HS-5 (cell line): ENCODE measurements at regions not wholly inside any gene's neighbourhood (a gene's known extent, or its start where the extent isn't known, plus 50 kb on each side); places are given as distances from the start of the nearest gene placed in this dataset.

Experiments used
- DNase-seq: peaks from one replicate; pipeline ENCODE4 v3.0.0-alpha.2; 2012; ENCODE audit warnings: low read depth

DNA sequence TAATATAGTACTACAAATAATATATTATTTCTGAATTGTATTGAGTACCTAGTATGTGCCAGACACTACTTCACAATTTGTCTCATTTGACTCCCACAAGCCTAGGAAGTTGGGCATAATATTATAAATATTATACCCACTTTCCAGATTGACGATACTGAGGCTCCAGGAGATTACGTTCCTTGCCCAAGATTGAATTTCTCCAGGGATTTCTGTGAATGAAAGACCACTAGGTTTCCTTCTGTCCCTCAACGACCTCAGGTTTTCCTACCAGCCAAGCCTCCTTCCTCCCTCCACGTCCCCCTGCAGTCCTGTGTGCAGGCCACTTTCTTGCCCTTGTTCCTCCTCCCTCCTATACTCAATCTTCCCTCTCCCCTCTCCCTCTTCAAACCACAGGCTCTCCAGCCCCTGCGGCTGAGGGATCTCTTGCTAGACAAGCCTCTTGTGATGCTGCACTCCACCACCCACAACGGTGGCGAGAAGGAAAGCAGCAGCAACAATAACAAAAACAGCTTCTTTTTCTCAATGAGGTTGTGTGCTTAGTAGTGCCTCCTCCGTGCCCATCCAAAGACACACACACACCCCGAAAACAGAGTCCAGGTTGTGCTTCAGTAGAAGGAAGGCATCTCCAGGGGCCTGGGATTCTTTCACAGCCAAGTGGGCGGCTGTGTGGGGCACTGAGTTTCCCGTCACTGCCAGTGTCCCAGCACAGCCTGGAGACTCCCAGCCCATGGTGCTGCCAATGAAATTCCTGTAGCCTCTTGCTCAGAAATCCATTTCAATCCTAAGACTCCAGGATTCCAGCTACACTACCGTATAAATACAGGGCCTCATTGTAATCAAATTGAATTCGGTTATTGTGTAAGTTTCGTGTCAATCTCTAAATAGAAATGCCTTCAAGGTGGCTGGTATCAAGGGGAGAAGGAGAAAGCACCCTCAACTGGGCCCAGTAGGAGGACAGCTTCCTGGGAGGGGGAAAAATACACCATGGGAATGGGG lies 94.4 kb downstream of the NCR2 start:
- DNase-seq: no peak

DNA sequence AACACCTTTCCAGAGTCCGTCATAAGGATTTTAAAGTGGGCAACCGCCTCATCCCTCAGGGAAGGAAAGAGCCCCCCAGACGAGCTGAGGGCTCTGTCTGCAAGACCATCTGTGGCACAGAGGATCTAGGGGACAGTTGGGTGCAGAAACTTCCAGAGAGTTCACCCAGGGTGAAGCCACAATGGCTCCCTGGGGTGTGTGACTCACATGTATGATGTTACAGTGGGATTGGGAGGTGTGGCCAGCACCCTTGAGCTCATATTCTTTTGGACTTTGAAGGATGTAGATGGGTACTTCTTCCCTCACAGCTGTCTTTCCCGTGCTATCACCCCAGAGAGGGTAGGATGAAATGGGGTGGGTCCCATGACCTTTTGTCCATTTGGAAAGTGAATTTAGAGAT lies 95.5 kb downstream of the NCR2 start:
- DNase-seq: peak; percentile 40

DNA sequence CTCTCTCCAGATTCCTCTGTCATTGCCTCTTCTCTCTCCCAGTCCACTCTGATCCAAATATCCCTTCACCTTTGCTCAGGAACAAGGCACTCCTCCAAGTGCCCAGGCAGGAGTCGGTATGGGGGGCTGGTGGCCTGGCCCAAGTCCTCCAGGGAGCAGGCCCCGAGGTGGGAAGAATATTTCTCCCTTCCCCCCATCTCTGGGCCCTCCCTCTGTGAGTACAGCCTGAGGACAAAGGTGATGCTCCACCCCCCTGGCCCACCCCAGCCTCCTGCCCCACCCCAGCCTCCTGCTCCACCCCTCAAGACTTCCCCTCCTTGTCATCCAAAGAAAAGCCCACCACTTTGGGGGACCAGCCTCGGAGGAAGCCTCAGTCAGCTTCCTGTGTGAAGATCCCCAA lies 96.9 kb downstream of the NCR2 start:
- DNase-seq: no peak

DNA sequence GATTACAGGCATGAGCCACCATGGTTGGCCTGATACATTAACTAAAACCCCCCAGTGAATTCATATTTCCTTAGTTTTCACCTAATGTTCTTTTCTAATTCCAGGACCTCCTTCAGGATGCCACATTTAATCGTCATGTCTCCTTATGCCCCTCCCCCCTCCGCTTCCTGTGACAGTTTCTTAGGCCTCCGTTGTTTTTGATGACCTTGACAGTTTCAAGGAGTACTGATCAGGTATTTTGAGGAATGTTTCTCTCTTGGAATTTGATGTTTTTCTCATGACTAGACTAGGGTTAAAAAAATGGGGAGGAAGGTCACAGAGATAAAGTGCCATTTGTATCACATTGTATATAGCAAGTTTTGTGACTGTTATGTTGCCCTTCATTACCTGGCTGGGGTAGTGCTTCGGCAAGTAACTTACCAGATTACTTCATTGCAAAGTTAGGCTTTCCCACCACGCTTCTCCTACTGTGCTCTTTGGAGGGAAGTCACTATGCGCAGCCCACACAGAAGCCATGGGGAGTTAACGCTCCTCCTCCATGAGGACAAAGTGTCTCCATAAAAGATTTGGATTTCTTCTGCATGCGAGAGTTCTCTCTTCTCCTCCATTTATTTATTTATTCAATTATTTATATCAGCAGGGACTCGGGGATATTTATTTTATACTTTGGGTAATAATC lies 99.5 kb downstream of the NCR2 start:
- no peak for DNase-seq

DNA sequence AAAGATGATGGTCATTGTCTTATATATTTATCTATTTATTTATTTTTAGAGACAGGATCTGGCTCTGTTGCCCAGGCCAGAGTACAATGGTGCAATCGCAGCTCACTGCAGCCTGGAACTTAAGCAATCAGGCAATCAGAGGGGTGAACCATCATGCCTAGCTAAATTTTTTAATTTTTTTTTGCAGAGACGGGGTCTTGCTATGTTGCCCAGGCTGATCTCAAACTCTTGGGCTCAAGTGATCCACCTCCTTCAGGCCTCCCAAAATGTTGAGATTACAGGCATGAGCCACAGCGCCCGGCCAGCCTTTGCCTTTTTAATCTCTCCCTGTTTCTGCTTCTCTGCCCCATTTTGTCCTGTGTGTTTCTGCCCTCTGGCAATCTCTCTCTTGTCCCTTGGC lies 102.2 kb downstream of the NCR2 start:
- no peak for DNase-seq

DNA sequence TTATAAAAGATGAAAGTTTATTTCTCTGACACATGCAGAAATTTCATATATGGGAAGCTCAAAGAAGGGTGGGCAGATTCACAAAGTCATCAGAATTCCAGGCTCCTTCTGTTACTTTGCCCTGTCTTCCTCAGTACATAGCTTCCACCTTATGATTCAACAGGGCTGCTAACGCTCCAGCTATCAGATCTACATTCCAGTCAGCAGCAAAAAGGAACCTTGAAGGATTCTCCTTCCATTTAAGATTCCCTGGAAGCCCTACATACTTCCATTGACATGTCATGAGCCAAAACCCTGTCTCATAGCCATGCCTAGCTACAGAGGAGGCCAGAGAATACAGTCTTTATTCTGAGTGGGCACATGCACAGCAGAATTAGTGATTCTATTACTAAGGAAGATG lies 103.3 kb downstream of the NCR2 start:
- DNase-seq: no peak

DNA sequence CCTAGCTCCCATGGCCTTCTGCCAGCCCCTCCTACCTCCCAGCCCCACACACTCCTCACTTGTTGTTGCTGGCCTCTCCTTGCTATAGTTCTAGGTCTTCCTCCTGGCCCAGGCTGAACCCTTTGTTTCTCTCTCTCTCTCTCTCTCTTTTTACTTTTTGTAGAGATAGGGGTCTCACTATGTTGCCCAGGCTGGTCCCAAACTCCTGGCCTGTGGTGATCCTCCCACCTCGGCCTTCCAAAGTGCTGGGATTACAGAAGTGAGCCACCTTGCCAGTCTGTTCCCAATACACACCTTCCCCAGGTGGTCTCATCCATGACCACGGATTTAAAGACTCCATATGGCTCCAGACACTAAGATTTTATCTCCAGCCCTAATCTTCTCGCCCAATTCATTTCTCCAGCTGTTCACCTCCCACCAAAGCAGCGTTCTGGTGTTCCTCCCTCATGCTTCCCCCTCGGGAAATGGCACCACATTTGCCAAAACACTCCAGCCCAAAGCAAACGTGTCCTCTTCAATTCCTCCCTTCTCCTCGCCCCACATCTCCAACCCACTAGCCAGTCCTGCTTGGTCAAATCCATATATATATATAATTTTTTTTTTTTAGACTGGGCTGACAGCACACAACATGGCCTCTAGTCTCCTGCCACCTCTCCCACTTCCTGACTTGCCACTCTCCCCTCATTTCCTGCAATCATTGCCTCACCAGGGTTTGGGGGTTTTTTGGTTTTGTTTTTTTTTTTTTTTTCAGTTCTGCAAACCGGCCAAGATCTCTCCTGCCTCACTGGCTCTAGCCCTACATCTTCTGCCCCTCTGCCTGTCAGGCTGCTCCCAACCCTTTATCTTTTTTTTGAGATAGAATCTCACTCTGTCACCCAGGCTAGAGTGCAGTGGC lies 104.4 kb downstream of the NCR2 start:
- DNase-seq: no peak

DNA sequence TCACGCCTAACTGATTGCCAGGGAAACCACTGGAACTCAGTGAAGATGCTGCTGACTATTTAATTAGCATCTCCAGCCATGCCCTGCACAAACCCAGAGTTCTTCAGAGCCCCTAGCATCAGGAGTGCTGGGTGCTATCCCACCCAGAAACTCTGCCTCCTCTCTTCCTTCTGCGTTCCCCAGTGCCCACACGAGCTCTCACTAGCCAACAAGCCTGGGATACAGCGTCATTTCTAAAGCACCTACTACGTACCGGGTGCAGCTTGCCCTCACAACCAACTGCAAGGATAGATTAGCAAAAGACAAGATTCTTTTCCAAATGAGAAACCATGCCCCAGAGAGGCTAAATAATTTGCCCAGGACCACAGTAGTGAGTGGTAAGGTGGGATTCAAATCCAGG lies 105.2 kb upstream of the FOXP4 start:
- DNase-seq: no peak

DNA sequence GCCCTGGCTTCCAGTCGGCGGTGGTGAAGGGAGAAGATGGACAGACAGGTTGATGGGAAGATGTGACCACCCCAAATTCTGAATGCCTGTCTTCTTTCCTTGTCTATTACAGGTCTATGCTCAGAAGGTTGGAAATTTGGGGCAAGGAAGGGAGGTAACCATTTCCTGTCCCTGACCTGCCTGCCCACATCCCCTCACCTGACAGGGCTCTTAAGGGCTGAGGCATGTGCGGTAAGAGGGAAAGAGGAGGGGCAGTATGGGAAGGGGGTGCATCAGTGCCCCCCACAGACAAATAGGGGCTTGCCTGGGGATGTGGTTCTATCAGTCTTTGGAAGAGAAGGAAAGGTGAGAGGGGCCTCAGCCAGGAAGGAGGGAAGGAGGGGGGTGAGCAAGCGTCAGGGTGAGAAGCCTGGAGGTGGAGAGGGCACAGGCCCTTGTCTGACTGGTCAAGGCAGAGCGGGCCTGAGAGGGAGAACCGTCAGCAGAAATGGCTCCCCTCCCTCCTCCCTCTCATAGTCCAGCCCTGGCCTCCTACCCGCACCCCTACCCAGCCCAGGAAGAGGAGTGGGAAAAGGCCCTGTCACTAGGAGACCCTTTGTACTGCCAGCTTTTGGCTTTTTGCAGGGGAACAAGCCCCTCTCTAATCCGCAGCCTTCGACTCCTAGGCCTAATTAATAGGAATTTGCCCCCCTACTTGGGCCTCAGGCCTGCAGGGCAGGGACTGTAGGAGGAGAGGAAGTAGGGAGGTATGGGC lies 104.4 kb upstream of the FOXP4 start:
- no peak for DNase-seq

DNA sequence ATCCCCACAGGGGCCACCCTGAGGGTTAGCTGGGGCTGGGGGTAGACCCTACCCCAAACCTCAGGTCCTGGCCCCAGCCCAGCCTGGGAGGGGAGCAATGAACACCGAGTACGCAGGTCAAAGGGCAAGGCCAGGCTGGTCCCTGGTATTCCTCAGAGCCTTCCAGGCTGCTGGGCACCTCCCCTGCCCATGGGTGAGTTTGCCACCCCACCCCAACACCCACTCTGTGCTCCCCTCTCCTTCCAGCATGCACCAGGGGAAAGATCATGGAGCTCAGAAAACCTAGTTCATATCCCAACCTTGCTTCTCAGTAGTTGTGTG lies 103.9 kb upstream of the FOXP4 start:
- DNase-seq: no peak

DNA sequence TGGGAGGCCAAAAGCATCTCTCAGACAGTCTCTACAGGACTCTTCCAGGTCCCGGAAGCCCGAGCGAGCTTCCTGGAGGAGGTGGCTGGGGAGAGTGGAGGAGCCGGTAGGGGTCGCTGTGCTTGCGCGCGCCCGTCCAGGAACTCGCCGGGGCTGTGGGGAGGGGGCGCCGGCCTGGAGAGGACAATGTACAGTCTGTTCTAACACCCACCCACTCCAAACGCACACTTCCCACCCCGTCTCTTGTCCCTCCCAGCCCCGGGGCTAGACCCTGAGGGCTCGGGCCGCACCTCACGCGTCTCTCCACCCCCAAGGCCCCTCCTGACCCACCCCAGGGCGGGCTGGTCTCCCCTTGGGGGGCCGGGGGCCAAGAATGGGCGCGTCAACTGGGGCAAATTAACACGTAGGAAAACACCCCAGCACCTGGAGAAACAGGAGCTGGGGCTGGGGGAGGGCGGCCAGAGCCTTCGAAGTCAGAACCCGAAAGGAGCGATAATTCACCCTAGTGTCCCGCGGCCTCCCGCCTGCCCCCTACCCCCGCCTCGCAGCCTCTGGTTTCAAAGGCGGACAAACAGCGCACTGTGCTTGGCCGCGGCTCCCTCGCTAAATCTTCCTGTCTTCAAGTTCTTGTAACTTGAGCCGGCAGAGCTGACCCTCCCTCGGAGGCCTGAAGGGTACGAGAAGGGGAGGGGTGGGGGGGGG lies 103.2 kb upstream of the FOXP4 start:
- no peak for DNase-seq

DNA sequence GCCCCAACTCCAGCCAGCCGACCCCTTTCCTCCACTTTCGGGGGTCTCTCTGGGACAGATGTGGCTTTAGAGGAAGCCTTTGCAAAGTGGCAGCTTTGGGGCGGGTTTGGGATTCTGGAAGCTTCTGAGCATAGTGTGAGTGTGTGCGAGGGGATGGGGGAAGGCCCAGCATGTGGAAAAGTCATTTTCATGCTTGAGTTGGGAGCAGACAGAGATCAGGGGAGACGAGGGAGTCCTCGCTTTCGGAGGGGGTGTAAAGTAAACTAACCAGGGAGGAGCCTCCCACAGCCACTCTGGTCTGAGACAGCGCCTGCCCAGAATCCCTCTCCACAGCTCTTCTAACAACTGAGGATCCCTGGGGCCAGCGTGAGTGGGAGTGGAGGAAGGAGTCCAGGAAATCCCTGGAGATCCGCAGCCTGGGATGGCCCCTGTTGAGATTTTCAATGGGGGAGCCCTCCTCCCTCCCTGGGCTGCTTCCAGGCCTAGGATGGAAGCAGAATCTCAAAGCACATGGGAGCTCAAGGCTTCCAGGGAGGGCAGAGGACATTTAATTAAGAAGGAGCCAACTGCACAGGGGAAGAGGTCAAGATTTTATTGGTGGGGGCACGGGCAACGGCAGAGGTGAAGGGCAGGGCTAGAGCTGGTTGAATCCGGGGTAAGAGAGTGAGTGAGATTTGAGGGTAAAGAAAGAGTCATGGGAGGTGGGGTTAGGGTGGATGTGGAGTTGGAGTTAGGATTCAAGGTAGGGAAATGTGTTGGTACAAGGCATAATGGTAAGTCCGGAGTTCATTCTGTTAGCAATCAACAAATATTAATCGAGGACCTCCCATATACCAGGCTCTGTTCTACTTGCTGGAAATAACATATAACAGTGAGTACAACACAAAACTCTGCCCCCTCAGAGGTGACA lies 102.3 kb upstream of the FOXP4 start:
- DNase-seq: no peak

DNA sequence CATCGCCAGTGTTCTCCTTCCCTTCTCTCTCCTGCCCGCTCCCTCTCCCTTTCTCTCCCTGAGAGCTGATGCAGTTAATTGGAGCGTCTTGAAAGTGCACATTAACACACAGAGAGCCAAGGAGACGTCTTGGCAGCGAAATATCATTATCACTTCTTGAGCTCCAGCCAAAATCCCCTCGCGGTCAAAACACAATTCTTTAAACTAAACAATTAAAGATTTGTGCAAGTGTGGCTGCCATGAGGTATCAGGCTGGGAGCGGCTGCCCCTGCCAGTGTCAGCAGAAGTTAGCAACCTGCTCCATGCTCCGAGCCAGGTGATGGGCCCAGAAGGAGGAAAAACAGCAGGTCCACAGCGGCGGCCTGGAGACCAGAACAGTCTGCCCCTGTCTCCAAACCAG lies 100.9 kb upstream of the FOXP4 start:
- no peak for DNase-seq

DNA sequence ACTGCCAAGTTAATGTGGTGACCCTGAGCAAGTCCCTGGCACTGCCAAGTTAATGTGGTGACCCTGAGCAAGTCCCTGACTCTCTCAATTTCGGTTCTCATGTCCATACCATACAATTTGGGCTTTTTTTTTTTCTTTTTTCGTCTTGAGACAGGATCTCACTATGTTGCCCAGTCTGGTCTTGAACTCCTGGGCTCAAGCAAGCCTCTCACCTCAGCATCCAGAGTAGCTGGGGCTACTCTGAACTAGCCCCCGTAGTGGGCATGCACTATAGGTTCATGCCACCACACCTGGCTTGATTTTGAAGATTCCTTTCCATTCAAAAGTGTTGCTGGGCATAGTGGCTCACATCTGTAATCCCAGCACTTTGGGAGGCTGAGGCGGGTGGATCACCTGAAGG lies 100.0 kb upstream of the FOXP4 start:
- no peak for DNase-seq

DNA sequence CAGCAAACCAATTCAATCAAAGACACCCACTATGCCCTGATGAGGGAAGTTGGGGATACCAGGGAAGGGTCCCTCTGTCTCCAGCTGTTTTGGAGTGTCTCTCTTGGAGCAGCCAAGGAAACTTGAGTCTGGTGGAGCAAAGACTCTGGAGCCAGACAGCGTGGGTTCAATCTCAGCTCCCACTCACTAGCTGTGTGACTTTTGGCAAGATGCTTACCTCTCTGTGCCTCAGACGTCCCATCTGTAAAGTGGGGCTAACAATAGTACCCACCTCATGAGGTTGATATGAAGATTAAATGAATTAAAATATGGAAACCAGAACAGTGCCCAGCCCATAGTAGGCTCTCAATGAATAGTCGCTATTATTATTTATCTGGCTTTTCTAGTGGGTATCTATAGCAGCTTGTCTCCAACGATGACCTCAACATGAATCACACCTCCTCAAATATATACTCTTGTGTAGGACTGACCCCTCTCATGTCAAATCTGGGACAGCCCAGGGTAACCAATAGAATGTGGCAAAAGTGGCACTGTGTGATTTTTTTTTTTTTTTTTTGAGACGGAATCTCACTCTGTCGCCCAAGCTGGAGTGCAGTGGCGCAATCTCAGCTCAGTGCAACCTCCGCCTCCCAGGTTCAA lies 99.2 kb upstream of the FOXP4 start:
- no peak for DNase-seq

DNA sequence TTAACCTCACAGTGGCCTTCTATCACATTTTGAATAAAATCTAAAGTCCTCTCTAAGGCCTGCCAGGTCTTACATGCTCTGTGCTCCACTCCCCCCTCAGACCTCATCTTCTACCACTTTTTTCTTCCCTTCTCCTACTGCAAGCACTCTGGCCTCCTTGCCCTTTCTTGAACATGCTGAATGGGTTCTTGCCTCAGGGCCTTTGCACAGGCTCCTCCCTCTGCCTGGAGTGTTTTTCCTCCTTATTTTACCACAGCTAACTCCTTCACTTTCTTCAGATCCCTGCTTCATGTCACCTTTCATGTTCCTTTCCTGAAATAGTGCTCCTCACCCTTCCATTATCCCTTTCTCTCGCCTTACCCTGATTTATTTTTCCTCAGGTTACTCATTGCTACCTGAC lies 97.9 kb upstream of the FOXP4 start:
- DNase-seq: no peak

DNA sequence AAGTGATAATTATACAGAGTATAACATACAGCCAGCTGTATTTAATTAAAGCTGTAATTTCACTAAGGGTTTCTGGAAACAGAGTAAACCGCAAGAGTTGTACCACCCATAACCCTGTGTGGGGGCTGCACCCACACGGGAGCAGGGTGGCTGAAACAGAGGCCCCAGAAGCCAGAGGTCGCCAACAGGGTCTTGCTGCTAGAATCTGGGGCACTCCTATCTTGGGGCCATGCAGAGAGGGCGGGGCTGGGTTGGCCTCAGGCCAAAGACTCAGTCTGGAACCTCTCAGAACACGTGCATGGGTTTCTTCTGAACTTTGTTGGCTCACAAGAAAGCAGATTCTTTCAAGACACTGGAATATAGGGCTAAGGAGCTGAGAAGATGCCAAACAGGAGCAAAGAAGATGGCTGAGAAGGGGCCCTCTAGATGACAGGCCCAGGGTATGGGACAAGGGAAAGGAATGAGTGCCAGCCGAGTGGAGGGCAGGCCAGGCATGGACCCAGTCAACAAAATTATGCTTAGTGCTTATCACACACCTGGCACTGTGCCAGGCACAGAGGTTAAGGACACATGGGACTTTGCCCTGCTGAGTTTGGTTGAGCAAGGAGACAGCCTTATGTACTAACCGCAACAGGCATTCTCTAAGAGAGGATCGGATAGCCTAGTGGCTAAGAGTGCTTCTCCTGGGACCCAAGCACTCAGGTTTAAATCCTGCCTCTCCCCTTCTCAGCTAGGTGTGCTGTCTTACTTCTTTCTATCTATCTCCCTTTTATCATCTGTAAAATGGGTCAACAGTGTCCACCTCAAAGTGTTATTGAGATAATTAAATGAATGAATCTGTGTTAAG lies 96.6 kb upstream of the FOXP4 start:
- DNase-seq: no peak

DNA sequence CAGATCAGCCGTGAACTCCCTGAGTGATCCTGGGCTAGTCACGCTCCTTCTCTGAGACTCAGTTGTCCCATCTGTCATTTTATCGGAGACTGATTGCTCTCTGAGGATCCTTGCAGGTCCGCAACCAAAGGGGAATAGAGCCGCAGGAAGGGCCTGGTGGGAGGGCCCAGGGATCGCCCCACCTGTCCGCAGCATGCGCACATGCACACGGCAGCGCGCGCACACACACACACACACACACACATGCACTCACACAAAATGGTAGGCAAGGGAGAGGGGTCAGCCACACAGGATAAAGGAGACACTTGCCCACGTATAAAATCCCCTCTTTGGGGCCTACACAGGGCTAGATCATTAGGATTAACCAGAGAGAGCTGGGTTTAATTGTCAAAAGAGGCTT lies 95.6 kb upstream of the FOXP4 start:
- DNase-seq: no peak

DNA sequence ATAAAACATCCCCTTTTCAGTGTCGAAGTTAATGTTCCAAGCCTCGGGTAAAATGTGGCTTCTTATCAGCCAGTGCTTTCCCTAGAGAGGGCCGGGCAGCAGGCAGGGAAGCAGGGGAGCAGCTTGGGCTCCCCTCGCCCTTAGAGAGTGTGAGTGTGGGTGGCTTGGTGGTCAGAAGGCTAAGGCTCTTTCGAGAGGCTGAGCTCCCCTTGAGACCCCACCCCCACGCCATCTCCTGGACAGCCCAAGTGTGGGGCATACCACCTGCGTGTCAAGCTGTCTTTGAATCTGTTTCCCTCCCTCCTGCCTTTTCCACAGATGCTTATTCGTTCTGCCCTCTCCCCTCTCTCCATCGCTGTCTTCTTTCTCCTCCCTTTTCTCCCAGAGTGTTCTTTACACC lies 95.1 kb upstream of the FOXP4 start:
- DNase-seq: no peak
